ENCODE measurements at regions not wholly inside any gene's neighbourhood (a gene's known extent, or its start where the extent isn't known, plus 50 kb on each side); places are given as distances from the start of the nearest gene placed in this dataset.

- H2BK20ac ChIP-seq (ENCODE audit: low read length): no peak overlapping the region
- no peak overlapping the region for H2BK5ac ChIP-seq (ENCODE audit: low read depth, low read length)
- 89% methylated on average over 2 of the region's 2 CpGs; no CpG with 5 or more reads in 1 of the 2 experiments for WGBS, 2 experiments (ENCODE audit: extremely low coverage in 1 of 2, insufficient coverage in 1 of 2, insufficient read length in 1 of 2, insufficient replicate concordance in 2 of 2, low coverage in 1 of 2, low lambda C conversion rate in 2 of 2, missing lambda C conversion rate in 1 of 2)
- no peak overlapping the region for H3K56ac ChIP-seq (replicated peaks; ENCODE audit: insufficient read length, low read depth, low read length)
- POLR2A ChIA-PET (ENCODE audit: partially characterized antibody): no interaction called here
- no peak overlapping the region for H3K4me2 ChIP-seq (ENCODE audit: insufficient read depth in 1 of 2, low read depth in 2 of 2, low read length in 2 of 2)
- H4K5ac ChIP-seq (ENCODE audit: insufficient read length, low read depth, low read length): no peak overlapping the region
- H4K8ac ChIP-seq (ENCODE audit: extremely low read depth, insufficient read depth, low read length): no peak overlapping the region
- H2BK15ac ChIP-seq (ENCODE audit: low read length): no peak overlapping the region
- H3K27ac ChIP-seq (ENCODE audit: low read depth, low read length): no peak overlapping the region
- no peak overlapping the region for H3K4ac ChIP-seq (replicated peaks; ENCODE audit: insufficient read length, low read depth, low read length)
- no peak for DNase-seq (ENCODE audit: low read depth in 1 of 2, low spot score in 2 of 2)
- H3K27me3 ChIP-seq (replicated peaks in 1 of 4; ENCODE audit: control insufficient read depth in 3 of 4, extremely low read depth in 1 of 4, insufficient read depth in 3 of 4, low read length in 3 of 4): no peaks in the 10 kb centered on the region; a peak in 1 of 7 replicates
- H3K36me3 ChIP-seq (ENCODE audit: control insufficient read depth in 2 of 4, insufficient read depth in 4 of 4, low read length in 3 of 4): no peaks in the 10 kb centered on the region; a peak in 1 of 8 replicates
- H3K23ac ChIP-seq (ENCODE audit: insufficient read length): no peak overlapping the region
- H4K20me1 ChIP-seq (replicated peaks in 1 of 2; ENCODE audit: control insufficient read depth in 1 of 2, insufficient read depth in 2 of 2, low read length in 2 of 2): no peaks in the 10 kb centered on the region
- no peak overlapping the region for H3K14ac ChIP-seq (ENCODE audit: insufficient read length)
- H2AFZ ChIP-seq (ENCODE audit: low read length): no peak overlapping the region
- H3K4me3 ChIP-seq (ENCODE audit: extremely low read depth in 1 of 4, insufficient read depth in 2 of 4, low read depth in 3 of 4, low read length in 4 of 4): no peak overlapping the region
- FAIRE-seq: no peak
- no peak overlapping the region for H4K91ac ChIP-seq (replicated peaks; ENCODE audit: insufficient read length, low read length)
- no peak overlapping the region for H3K9ac ChIP-seq (replicated peaks in 1 of 4; ENCODE audit: extremely low read depth in 1 of 4, low read depth in 3 of 4, low read length in 3 of 4)
- H3K79me1 ChIP-seq (ENCODE audit: low read depth, low read length): no peaks in the 10 kb centered on the region
- no peak overlapping the region for H2BK120ac ChIP-seq (replicated peaks; ENCODE audit: low read depth, low read length)
- H2BK12ac ChIP-seq (ENCODE audit: low read depth, low read length): no peak overlapping the region
- no peak overlapping the region for H3K18ac ChIP-seq (ENCODE audit: extremely low read depth, low read length)
- TF ChIP-seq SAP30 (IDR thresholded peaks at IDR 0.05; ENCODE audit: insufficient read depth, insufficient replicate concordance, low read length): no peak
- peaks cover 0 to 8% of the 10 kb centered on the region in 2 experiments; a peak in 2 of 4 replicates for H3K9me3 ChIP-seq (ENCODE audit: insufficient read depth in 2 of 2, low read depth in 1 of 2, low read length in 1 of 2)
- H2AK5ac ChIP-seq (ENCODE audit: low read depth, low read length): no peak overlapping the region
- CTCF ChIA-PET (ENCODE audit: partially characterized antibody): interaction anchor here (1.3 to 1.5 kb wide), 2 partner anchors 12 to 42 kb away, joined by 3 to 4 read pairs; no protein-coding TSS in a partner anchor
- H3K79me2 ChIP-seq (ENCODE audit: control insufficient read depth in 1 of 2, insufficient read depth in 2 of 2, low read length in 2 of 2): no peaks in the 10 kb centered on the region
- peaks cover 0 to 4% (median 1%) of the 10 kb centered on the region in 4 experiments; a peak in 2 of 7 replicates for H3K4me1 ChIP-seq (replicated peaks in 1 of 4; ENCODE audit: control insufficient read depth in 3 of 4, insufficient read depth in 4 of 4, low read length in 3 of 4)
- H3K23me2 ChIP-seq (ENCODE audit: low read depth, low read length): no peaks in the 10 kb centered on the region
These were observed 91.8 kb upstream of the ZNF366 start for GRCh38 chr5:72599065-72599433.

Measured in H1 (cell line).